ENCODE measurements at regions not wholly inside any gene's neighbourhood (a gene's known extent, or its start where the extent isn't known, plus 50 kb on each side); places are given as distances from the start of the nearest gene placed in this dataset.

GRCh38 chr1:242641461-242641860 is 117.0 kb upstream of the PLD5 start:
- Histone ChIP-seq H3K4me1 (ENCODE audit: insufficient read depth, low read length, poor library complexity, severe bottlenecking) (no peaks in the 10 kb centered on the region), H3K79me2 (ENCODE audit: insufficient read depth, low read depth, low read length) (no peaks in the 10 kb centered on the region), H3K27ac (ENCODE audit: low read depth, low read length, poor library complexity, severe bottlenecking) (no peak overlapping the region), H4K20me1 (ENCODE audit: insufficient read depth, low read length) (no peaks in the 10 kb centered on the region), H3K4me2 (ENCODE audit: low read length) (no peak overlapping the region), H3K9me3 (ENCODE audit: low read length) (no peaks in the 10 kb centered on the region), H3K4me3 (ENCODE audit: low read depth, low read length, poor library complexity, severe bottlenecking) (no peak overlapping the region), H2AFZ (ENCODE audit: low read length) (no peak overlapping the region), H3K36me3 (ENCODE audit: insufficient read depth, low read length) (no peaks in the 10 kb centered on the region), H3K9me2 (ENCODE audit: insufficient read depth, low read length) (no peaks in the 10 kb centered on the region)
- POLR2A ChIA-PET: interaction anchor here (1.1 to 1.7 kb wide), 2 partner anchors 9 to 11 kb away, joined by 4 to 6 read pairs; no protein-coding TSS in a partner anchor
- TF ChIP-seq EZH2phosphoT487 (IDR thresholded peaks at IDR 0.05; ENCODE audit: borderline replicate concordance, low read depth, low read length): no peak
- no peak for TF ChIP-seq CTCF (conservative IDR thresholded peaks at IDR 0.05; ENCODE audit: low read length)
- DNase-seq (ENCODE audit: low spot score): no peak
- no TSS peak for BruUV-seq (replicated peaks)
- intact Hi-C loops (cut with micrococcal nuclease; ENCODE audit: unreplicated experiment): no loop called here
- CTCF ChIA-PET (ENCODE audit: unreplicated experiment): no interaction called here

GRCh38 chr1:242639104-242639503 is 114.6 kb upstream of the PLD5 start:
- no peaks in the 10 kb centered on the region for H3K36me3 ChIP-seq (ENCODE audit: insufficient read depth, low read length)
- BruUV-seq (replicated peaks): no TSS peak
- POLR2A ChIA-PET: no interaction called here

GRCh38 chr1:242634732-242635131 is 110.2 kb upstream of the PLD5 start:
- intact Hi-C loops (cut with micrococcal nuclease; ENCODE audit: unreplicated experiment): no loop called here
- H3K4me3 ChIP-seq (ENCODE audit: low read depth, low read length, poor library complexity, severe bottlenecking): no peak overlapping the region
- no peak for DNase-seq (ENCODE audit: low spot score)
- ChIA-PET POLR2A (no interaction called here), CTCF (ENCODE audit: unreplicated experiment) (no interaction called here)
- H3K36me3 ChIP-seq (ENCODE audit: insufficient read depth, low read length): no peaks in the 10 kb centered on the region
- H3K79me2 ChIP-seq (ENCODE audit: insufficient read depth, low read depth, low read length): no peaks in the 10 kb centered on the region
- no peak for TF ChIP-seq EZH2phosphoT487 (IDR thresholded peaks at IDR 0.05; ENCODE audit: borderline replicate concordance, low read depth, low read length)
- no peak for TF ChIP-seq CTCF (conservative IDR thresholded peaks at IDR 0.05; ENCODE audit: low read length)
- H3K27ac ChIP-seq (ENCODE audit: low read depth, low read length, poor library complexity, severe bottlenecking): no peak overlapping the region
- no peaks in the 10 kb centered on the region for H3K9me2 ChIP-seq (ENCODE audit: insufficient read depth, low read length)
- H3K4me2 ChIP-seq (ENCODE audit: low read length): no peak overlapping the region
- no peaks in the 10 kb centered on the region for H4K20me1 ChIP-seq (ENCODE audit: insufficient read depth, low read length)
- H3K4me1 ChIP-seq (ENCODE audit: insufficient read depth, low read length, poor library complexity, severe bottlenecking): no peaks in the 10 kb centered on the region
- no peaks in the 10 kb centered on the region for H3K9me3 ChIP-seq (ENCODE audit: low read length)
- no TSS peak for BruUV-seq (replicated peaks)
- H2AFZ ChIP-seq (ENCODE audit: low read length): no peak overlapping the region

More at GRCh38 chr1:242639104-242639503, 114.6 kb upstream of the PLD5 start:
- no peak overlapping the region for H3K4me2 ChIP-seq (ENCODE audit: low read length)
- H3K27ac ChIP-seq (ENCODE audit: low read depth, low read length, poor library complexity, severe bottlenecking): no peak overlapping the region
- no peaks in the 10 kb centered on the region for H3K79me2 ChIP-seq (ENCODE audit: insufficient read depth, low read depth, low read length)
- no peak overlapping the region for H3K4me3 ChIP-seq (ENCODE audit: low read depth, low read length, poor library complexity, severe bottlenecking)
- no peaks in the 10 kb centered on the region for H4K20me1 ChIP-seq (ENCODE audit: insufficient read depth, low read length)
- H3K9me2 ChIP-seq (ENCODE audit: insufficient read depth, low read length): no peaks in the 10 kb centered on the region
- intact Hi-C loops (cut with micrococcal nuclease; ENCODE audit: unreplicated experiment): no loop called here
- no peak for DNase-seq (ENCODE audit: low spot score)
- no peak overlapping the region for H2AFZ ChIP-seq (ENCODE audit: low read length)
- CTCF ChIA-PET (ENCODE audit: unreplicated experiment): no interaction called here
- H3K4me1 ChIP-seq (ENCODE audit: insufficient read depth, low read length, poor library complexity, severe bottlenecking): no peaks in the 10 kb centered on the region
- TF ChIP-seq CTCF (conservative IDR thresholded peaks at IDR 0.05; ENCODE audit: low read length) (no peak), EZH2phosphoT487 (IDR thresholded peaks at IDR 0.05; ENCODE audit: borderline replicate concordance, low read depth, low read length) (no peak)
- H3K9me3 ChIP-seq (ENCODE audit: low read length): no peaks in the 10 kb centered on the region

Data from OCI-LY7 (cell line).